Urothelium cell line (cell line): ENCODE measurements at regions not wholly inside any gene's neighbourhood (a gene's known extent, or its start where the extent isn't known, plus 50 kb on each side); places are given as distances from the start of the nearest gene placed in this dataset.

Experiments
- DNase-seq: peaks from one replicate; pipeline ENCODE4 v3.0.0; 2011; ENCODE audit warnings: low spot score, mixed read lengths
- FAIRE-seq: peaks from 2 replicates; lab custom pipeline; 2011; peaks lifted over from hg19 to GRCh38; lab: Jason Lieb, UNC

DNA sequence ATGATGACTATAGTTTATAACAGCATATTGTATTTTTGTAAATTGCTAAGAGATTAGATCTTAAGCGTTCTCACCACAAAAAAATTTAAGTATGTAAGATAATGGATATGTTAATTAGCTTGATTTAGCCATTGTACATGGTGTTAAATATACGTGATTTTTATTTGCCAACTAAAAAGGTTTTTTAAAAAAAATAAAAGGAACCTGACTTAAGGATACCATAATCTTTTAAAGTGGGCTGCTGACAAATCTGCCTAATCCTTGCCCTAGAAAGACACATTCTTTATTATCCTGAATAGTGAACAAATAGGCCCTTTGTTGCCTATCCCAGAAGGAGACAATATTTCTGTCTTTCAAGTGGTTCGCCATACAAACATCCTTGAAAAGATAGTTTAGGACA, 94.6 kb upstream of the FAM47C start:
- DNase-seq (no peak), FAIRE-seq (no peak)

DNA sequence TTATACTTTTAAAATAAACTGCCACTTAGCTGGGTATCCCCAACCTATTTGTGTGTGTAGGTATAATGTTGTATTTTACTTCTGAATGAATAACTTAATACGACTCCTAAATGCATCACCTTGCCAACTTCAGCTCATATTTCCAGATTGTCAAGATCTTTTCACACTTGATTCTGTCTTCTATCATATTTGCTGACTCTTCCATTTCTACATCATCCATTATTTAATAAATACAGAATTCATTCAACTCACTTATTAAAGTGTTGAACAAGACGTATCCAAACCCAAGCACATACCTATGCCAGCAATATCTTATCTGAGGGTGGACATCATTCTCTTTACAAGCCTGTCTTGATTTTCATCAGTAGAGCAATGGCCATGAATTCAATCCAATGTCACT, 91.2 kb upstream of the FAM47C start:
- FAIRE-seq (no peak), DNase-seq (no peak)

DNA sequence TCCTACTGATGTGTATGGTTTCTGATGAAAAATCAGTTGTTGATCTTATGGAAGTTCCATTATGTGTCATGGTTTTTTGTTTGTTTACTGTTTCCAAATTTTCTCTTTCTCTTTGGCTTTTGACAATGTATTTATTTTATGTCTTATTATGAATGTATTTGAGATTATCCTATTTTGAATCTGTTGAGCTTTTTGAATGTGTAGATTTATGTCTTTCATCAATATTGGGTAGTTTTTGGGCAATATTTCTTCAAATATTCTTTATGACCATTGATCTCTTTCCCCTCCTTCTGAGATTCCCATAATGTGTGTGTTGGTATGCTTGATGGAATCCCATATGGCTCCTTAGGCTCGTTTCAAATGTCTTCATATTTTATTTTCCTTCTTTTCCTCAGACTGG, 80.5 kb upstream of the FAM47C start:
- no peak for FAIRE-seq
- no peak for DNase-seq

DNA sequence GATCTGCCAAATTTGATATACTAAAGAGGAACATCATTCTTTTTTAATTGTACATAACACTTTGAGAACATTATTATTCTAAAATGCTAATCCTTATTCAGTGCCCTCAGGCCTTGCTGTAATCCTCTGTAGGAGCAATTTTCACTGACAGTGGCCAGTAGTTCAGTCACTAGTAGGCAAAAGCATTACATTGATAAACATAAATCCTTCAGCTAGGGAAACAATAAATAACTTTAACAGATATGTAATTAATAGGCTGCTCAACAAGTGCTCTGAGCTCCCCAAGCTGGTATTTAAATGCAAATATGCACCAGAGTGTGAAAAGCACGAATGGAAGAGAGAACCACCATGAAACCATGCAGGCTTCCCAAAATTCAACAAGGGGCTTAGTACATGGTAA, 77.7 kb upstream of the FAM47C start:
- FAIRE-seq (no peak), DNase-seq (no peak)

DNA sequence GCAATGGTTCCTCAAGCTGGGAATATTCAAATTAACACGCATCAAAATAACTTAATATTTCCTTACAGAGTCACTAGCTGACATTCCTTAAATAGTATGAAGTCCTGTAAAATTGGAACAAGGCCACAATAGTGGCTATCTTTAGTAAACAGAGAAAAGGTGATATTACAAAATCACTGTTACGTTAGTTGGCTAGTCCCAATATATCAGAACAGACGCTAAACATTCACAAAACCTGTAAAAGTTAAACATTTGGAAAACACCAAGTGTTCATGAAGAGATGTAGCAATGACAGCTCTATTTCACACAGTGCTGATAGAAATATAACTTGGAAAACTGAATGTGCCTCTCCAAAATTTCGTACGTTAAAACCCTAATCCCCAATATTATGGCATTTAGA, 61.0 kb upstream of the FAM47C start:
- no peak for DNase-seq
- FAIRE-seq = no peak

DNA sequence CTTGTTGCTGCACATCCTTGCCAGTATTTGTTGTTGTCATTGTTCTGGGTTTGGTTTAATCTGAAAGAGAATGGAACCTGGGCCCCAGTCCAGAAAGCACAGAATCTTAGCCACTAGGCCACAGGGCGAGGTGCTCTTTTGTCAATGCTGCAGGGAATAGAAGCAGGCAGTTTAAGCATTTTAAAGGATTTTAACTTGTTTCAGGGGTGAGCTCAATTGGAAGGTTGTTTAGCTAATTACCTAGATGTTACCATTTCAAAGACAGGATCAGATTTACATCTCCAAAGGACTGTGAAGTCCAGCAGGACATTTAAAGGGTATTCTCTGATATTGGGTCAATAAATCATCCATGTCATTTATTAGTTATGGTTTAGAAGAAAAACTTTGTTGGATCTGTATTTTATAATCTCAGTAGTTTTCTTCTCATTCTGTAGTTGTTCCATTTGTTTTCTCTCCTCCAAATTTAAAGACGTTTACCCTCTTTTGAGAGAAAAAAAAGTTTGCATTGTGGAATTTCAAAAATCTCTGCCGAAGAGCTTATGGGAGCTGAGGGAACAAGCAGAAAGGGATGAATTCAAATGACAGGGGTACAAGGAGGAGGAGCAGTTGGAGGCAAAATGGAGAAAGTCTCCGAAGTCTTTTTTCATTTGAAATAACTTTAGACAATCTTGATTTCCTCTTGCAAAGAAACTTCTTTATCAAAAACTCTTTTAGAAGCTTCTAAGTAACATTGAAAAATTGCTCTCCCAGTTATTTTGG, 57.5 kb upstream of the FAM47C start:
- no peak for FAIRE-seq

DNA sequence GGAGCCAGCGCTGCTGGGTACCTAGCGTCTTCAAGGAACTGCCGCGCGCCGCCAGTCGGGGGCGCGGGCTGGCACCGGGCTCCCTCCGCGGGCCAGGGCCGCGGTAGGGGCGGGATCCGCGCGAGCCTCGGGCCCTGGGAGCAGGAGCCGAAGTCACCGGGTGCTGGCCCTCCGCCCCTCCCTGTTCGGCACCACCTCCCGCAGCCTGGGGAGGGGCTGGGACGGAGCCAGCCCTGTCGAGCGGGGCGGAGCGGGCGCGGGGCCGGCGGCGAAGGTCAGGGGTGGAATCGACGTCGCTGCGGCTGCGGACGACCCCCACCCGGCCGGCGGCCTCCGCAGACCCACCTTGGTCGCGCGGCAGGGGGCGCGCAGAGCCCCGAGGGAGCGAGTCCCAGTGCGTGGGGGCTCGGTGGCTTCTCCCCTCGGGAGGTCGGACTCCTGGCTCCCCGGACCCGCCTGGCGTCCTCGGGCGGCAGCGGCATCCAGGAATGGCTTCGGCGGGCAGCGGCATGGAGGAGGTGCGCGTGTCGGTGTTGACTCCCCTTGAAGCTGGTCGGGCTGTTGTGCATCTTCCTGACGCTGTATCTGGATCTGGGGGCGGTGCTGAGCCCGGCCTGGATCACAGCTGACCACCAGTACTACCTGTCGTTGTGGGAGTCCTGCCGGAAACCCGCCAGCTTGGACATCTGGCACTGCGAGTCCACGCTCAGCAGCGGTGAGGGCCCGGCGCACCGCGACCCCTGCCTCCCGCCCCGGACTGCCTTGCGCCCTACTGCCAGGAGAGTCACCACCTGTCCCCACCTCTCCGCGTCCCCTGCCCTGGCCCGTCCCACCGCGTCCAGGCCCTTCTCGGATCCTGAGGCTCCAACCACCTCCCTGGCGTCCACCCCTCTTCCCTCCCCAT, 50.5 kb upstream of the FAM47C start:
- no peak for FAIRE-seq
- no peak for DNase-seq

More for the DNA sequence above, 57.5 kb upstream of the FAM47C start:
- DNase-seq = no peak
